Trophoblast cell (in vitro differentiated cells and primary cell): ENCODE measurements at regions not wholly inside any gene's neighbourhood (a gene's known extent, or its start where the extent isn't known, plus 50 kb on each side); places are given as distances from the start of the nearest gene placed in this dataset.
"Not testable (repeated sequence)": the region's sequence is repeated elsewhere in the genome, so short reads cannot be mapped to it uniquely, and the experiment has no call there.

Experiments
- DNase-seq, 2 donors: peaks; one replicate each; pipeline ENCODE4 v3.0.0-alpha.2; 2016
- H2AFZ ChIP-seq: 2 replicates; pipeline ENCODE4 v1.6.1; 2013; ENCODE audit warnings: low read length, moderate library complexity, mild to moderate bottlenecking; ENCODE audit not compliant: insufficient read depth, poor library complexity
- H2AK5ac ChIP-seq: 2 replicates; pipeline ENCODE4 v1.6.1; 2013; ENCODE audit warnings: mild to moderate bottlenecking, low read length
- H2BK120ac ChIP-seq: 2 replicates; pipeline ENCODE4 v1.6.1; 2013; ENCODE audit warnings: low read length, mild to moderate bottlenecking, moderate library complexity; ENCODE audit not compliant: insufficient read depth, poor library complexity
- H2BK12ac ChIP-seq: 2 replicates; pipeline ENCODE4 v1.6.1; 2013; ENCODE audit warnings: mild to moderate bottlenecking, low read length, moderate library complexity
- H2BK5ac ChIP-seq: 2 replicates; pipeline ENCODE4 v1.6.1; 2013; ENCODE audit warnings: low read length, low read depth, moderate library complexity, mild to moderate bottlenecking; ENCODE audit not compliant: poor library complexity
- H3K14ac ChIP-seq: 2 replicates; pipeline ENCODE4 v1.6.1; 2013; ENCODE audit warnings: mild to moderate bottlenecking, low read length
- H3K18ac ChIP-seq: 2 replicates; pipeline ENCODE4 v1.6.1; 2013; ENCODE audit warnings: mild to moderate bottlenecking, low read length
- H3K23ac ChIP-seq: 2 replicates; pipeline ENCODE4 v1.6.1; 2013; ENCODE audit warnings: low read length
- H3K27ac ChIP-seq: 2 replicates; pipeline ENCODE4 v1.5.1; 2013; ENCODE audit warnings: low read depth, mild to moderate bottlenecking, inconsistent platforms, low read length, moderate library complexity
- H3K27me3 ChIP-seq: 2 replicates; pipeline ENCODE4 v1.6.1; 2013; ENCODE audit warnings: inconsistent platforms, mild to moderate bottlenecking, low read length, moderate library complexity; ENCODE audit not compliant: insufficient read depth
- H3K36me3 ChIP-seq, 2 experiments: 1 replicate in 1 of 2; 2 replicates in 1 of 2; pipeline ENCODE4 v1.6.1; 2013; ENCODE audit warnings: low read length in 2 of 2, mild to moderate bottlenecking in 2 of 2, moderate library complexity in 1 of 2; ENCODE audit not compliant: insufficient read depth in 2 of 2, control insufficient read depth in 1 of 2
- H3K4ac ChIP-seq: 2 replicates; pipeline ENCODE4 v1.6.1; 2013; ENCODE audit warnings: low read depth, mild to moderate bottlenecking, low read length, moderate library complexity
- H3K4me1 ChIP-seq, 2 experiments: 1 replicate in 1 of 2; 2 replicates in 1 of 2; pipeline ENCODE4 v1.6.1; 2013; ENCODE audit warnings: low read length in 2 of 2, mild to moderate bottlenecking in 2 of 2, moderate library complexity in 1 of 2; ENCODE audit not compliant: insufficient read depth in 2 of 2, control insufficient read depth in 1 of 2
- H3K4me2 ChIP-seq: 2 replicates; pipeline ENCODE4 v1.6.1; 2013; ENCODE audit warnings: inconsistent platforms, mild to moderate bottlenecking, low read length, moderate library complexity
- H3K4me3 ChIP-seq: 2 replicates; pipeline ENCODE4 v1.5.1; 2013; ENCODE audit warnings: mild to moderate bottlenecking, low read depth, low read length, inconsistent platforms
- H3K79me1 ChIP-seq: one replicate; pipeline ENCODE4 v1.6.1; 2013; ENCODE audit warnings: low read length
- H3K79me2 ChIP-seq: 2 replicates; pipeline ENCODE4 v1.6.1; 2013; ENCODE audit warnings: low read length, mild to moderate bottlenecking; ENCODE audit not compliant: control insufficient read depth, insufficient read depth, poor library complexity
- H3K9ac ChIP-seq: 2 replicates; pipeline ENCODE4 v1.6.1; 2013; ENCODE audit warnings: mild to moderate bottlenecking, low read length
- H3K9me3 ChIP-seq: 2 replicates; pipeline ENCODE4 v1.6.1; 2013; ENCODE audit warnings: low read depth, mild to moderate bottlenecking, control low read depth, inconsistent platforms, low read length; ENCODE audit not compliant: insufficient read depth
- H4K12ac ChIP-seq: 2 replicates; pipeline ENCODE4 v1.6.1; 2013; ENCODE audit warnings: low read depth, mild to moderate bottlenecking, low read length, moderate library complexity
- H4K8ac ChIP-seq: 2 replicates; pipeline ENCODE4 v1.6.1; 2013; ENCODE audit warnings: low read depth, mild to moderate bottlenecking, low read length, moderate library complexity
- H4K91ac ChIP-seq: one replicate; pipeline ENCODE4 v1.6.1; 2013; ENCODE audit warnings: low read depth, mild to moderate bottlenecking, low read length, moderate library complexity
- WGBS: extraction: QIAGEN DNeasy Blood & Tissue Kit; methylation state at CpG from one replicate; pipeline ENCODE4 v1.1.7; 2013; ENCODE audit warnings: missing lambda C conversion rate; ENCODE audit not compliant: insufficient read length, insufficient coverage; ENCODE audit errors: extremely low coverage; 5-methylcytosine and 5-hydroxymethylcytosine counted together

DNA sequence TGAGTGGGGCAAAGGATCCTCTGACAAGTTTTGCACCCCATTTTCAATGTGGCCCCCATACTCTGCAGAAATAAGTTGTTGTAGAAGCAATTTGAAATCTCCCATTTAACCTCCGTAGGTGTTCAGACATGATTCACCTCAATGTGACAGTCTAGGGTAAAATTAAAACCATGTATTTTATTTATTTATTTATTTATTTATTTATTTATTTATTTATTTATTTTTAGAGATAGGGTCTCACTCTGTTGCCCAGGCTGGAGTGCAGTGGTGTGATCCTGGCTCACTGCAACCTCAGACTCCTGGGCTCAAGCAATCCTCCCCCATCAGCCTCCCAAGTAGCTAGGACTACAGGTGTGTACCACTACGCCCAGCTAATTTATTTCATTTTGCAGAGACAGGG is 122.8 kb upstream of the PRKCQ start:
- not testable (repeated sequence) for H2BK5ac ChIP-seq, H3K9ac ChIP-seq, H3K79me2 ChIP-seq, H3K23ac ChIP-seq, H2BK120ac ChIP-seq, H3K9me3 ChIP-seq, H3K27me3 ChIP-seq, H4K8ac ChIP-seq, H4K91ac ChIP-seq, H3K14ac ChIP-seq, H3K79me1 ChIP-seq, H3K36me3 ChIP-seq, H3K4me1 ChIP-seq, H3K18ac ChIP-seq, H3K4me2 ChIP-seq, H3K4ac ChIP-seq, DNase-seq, H2BK12ac ChIP-seq, H4K12ac ChIP-seq, H2AK5ac ChIP-seq, H3K27ac ChIP-seq, H2AFZ ChIP-seq, H3K4me3 ChIP-seq
- WGBS = no CpG with 5 or more reads among the region's 2 CpGs

GRCh38 chr10:6702030-6702429 is 122.0 kb upstream of the PRKCQ start:
- Histone ChIP-seq H4K12ac (no peak overlapping the region), H2BK12ac (no peak overlapping the region), H3K79me1 (no peaks in the 10 kb centered on the region), H3K23ac (no peak overlapping the region), H2AFZ (no peak overlapping the region), H2BK5ac (no peak overlapping the region), H3K9ac (no peak overlapping the region), H3K4ac (no peak overlapping the region), H3K4me2 (no peak overlapping the region), H3K9me3 (no peaks in the 10 kb centered on the region), H2BK120ac (no peak overlapping the region), H3K79me2 (no peaks in the 10 kb centered on the region), H3K4me3 (no peak overlapping the region), H3K14ac (no peak overlapping the region), H2AK5ac (no peak overlapping the region), H4K91ac (no peak overlapping the region), H3K18ac (no peak overlapping the region), H3K27ac (no peak overlapping the region), H3K36me3 (no peaks in the 10 kb centered on the region), H3K27me3 (no peaks in the 10 kb centered on the region), H4K8ac (no peak overlapping the region), H3K4me1 (no peaks in the 10 kb centered on the region)
- no CpG with 5 or more reads among the region's 7 CpGs for WGBS
- DNase-seq = no peak

- no peak overlapping the region for H2BK12ac ChIP-seq
- DNase-seq = no peak
- no peak overlapping the region for H3K18ac ChIP-seq
- H3K4me1 ChIP-seq = no peaks in the 10 kb centered on the region
- WGBS = no CpG with 5 or more reads among the region's 7 CpGs
- H3K79me1 ChIP-seq = no peaks in the 10 kb centered on the region
- no peak overlapping the region for H2BK5ac ChIP-seq
- H2AFZ ChIP-seq = no peak overlapping the region
- no peak overlapping the region for H3K9ac ChIP-seq
- no peaks in the 10 kb centered on the region for H3K9me3 ChIP-seq
- no peak overlapping the region for H2BK120ac ChIP-seq
- H3K14ac ChIP-seq = no peak overlapping the region
- no peak overlapping the region for H2AK5ac ChIP-seq
- H3K4me3 ChIP-seq = no peak overlapping the region
- H4K12ac ChIP-seq = no peak overlapping the region
- H3K4me2 ChIP-seq = no peak overlapping the region
- no peaks in the 10 kb centered on the region for H3K79me2 ChIP-seq
- no peak overlapping the region for H3K27ac ChIP-seq
- H4K91ac ChIP-seq = no peak overlapping the region
- H3K27me3 ChIP-seq = no peaks in the 10 kb centered on the region
- no peak overlapping the region for H3K23ac ChIP-seq
- H3K36me3 ChIP-seq = no peaks in the 10 kb centered on the region
- H4K8ac ChIP-seq = no peak overlapping the region
- no peak overlapping the region for H3K4ac ChIP-seq
Measured at GRCh38 chr10:6701289-6701688, 121.2 kb upstream of the PRKCQ start.

GRCh38 chr10:6700066-6700465 is 120.0 kb upstream of the PRKCQ start:
- Histone ChIP-seq H3K18ac (no peak overlapping the region), H2AFZ (no peak overlapping the region), H4K91ac (no peak overlapping the region), H3K4me2 (no peak overlapping the region), H3K27ac (no peak overlapping the region), H4K8ac (no peak overlapping the region), H2BK12ac (no peak overlapping the region), H3K27me3 (no peaks in the 10 kb centered on the region), H4K12ac (no peak overlapping the region), H3K23ac (no peak overlapping the region), H3K79me1 (no peaks in the 10 kb centered on the region), H3K4me3 (no peak overlapping the region), H3K79me2 (no peaks in the 10 kb centered on the region), H2BK120ac (no peak overlapping the region), H3K4ac (no peak overlapping the region), H3K9ac (no peak overlapping the region), H3K14ac (no peak overlapping the region), H3K4me1 (no peaks in the 10 kb centered on the region), H3K9me3 (no peaks in the 10 kb centered on the region), H2BK5ac (no peak overlapping the region), H2AK5ac (no peak overlapping the region), H3K36me3 (no peaks in the 10 kb centered on the region)
- no CpG with 5 or more reads among the region's 4 CpGs for WGBS
- DNase-seq = no peak
